GM19023 (cell line): ENCODE measurements at regions not wholly inside any gene's neighbourhood (a gene's known extent, or its start where the extent isn't known, plus 50 kb on each side); places are given as distances from the start of the nearest gene placed in this dataset.

Source experiments
- ATAC-seq: cut with Tn5 transposase; IDR thresholded peaks from one replicate; pipeline ENCODE4 v1.9.1; 2021; ENCODE audit warnings: mild to moderate bottlenecking, moderate library complexity; ENCODE audit not compliant: unreplicated experiment

- ATAC-seq, result no peak
Measured at GRCh38 chr6:170048615-170049256, 242.1 kb downstream of the DLL1 start.

GRCh38 chr6:170047823-170048222 lies 243.1 kb downstream of the DLL1 start:
- ATAC-seq, result no peak

GRCh38 chr6:170046791-170047626 lies 243.9 kb downstream of the DLL1 start:
- ATAC-seq, result no peak

- no peak for ATAC-seq
Measured at GRCh38 chr6:170045981-170046667, 244.8 kb downstream of the DLL1 start.

- no peak for ATAC-seq
Measured at GRCh38 chr6:170045563-170045960, 245.3 kb downstream of the DLL1 start.

- no peak for ATAC-seq
Measured at GRCh38 chr6:170044836-170045562, 245.9 kb downstream of the DLL1 start.

- no peak for ATAC-seq
Measured at GRCh38 chr6:170043881-170044790, 246.7 kb downstream of the DLL1 start.

- no peak for ATAC-seq
Measured at GRCh38 chr6:170043150-170043819, 247.6 kb downstream of the DLL1 start.

- no peak for ATAC-seq
Measured at GRCh38 chr6:170042596-170043118, 248.2 kb downstream of the DLL1 start.

GRCh38 chr6:170042123-170042522 lies 248.8 kb downstream of the DLL1 start:
- ATAC-seq, result no peak

- ATAC-seq, result no peak
Measured at GRCh38 chr6:170041526-170041925, 249.4 kb downstream of the DLL1 start.

- no peak for ATAC-seq
Measured at GRCh38 chr6:170040906-170041305, 250.0 kb downstream of the DLL1 start.

- no peak for ATAC-seq
Measured at GRCh38 chr6:170040115-170040500, 250.8 kb downstream of the DLL1 start.

GRCh38 chr6:170039156-170040114 lies 251.4 kb downstream of the DLL1 start:
- no peak for ATAC-seq

- no peak for ATAC-seq
Measured at GRCh38 chr6:170038708-170039107, 252.2 kb downstream of the DLL1 start.

GRCh38 chr6:170038251-170038650 lies 252.6 kb downstream of the DLL1 start:
- ATAC-seq, result no peak

GRCh38 chr6:170037541-170038250 lies 253.2 kb downstream of the DLL1 start:
- no peak for ATAC-seq

GRCh38 chr6:170036916-170037315 lies 254.0 kb downstream of the DLL1 start:
- ATAC-seq, result no peak
